ENCODE measurements at regions not wholly inside any gene's neighbourhood (a gene's known extent, or its start where the extent isn't known, plus 50 kb on each side); places are given as distances from the start of the nearest gene placed in this dataset.

GRCh38 chr13:90168953-90169352 is 1178.5 kb upstream of the MIR17HG start:
- TF ChIP-seq CTCF (IDR thresholded peaks at IDR 0.05; ENCODE audit: insufficient read depth, low read length, poor library complexity, severe bottlenecking): no peak
- no peak for TF ChIP-seq EZH2phosphoT487 (conservative IDR thresholded peaks at IDR 0.05; ENCODE audit: low read length)
